Neural progenitor cell (in vitro differentiated cells): ENCODE measurements at regions not wholly inside any gene's neighbourhood (a gene's known extent, or its start where the extent isn't known, plus 50 kb on each side); places are given as distances from the start of the nearest gene placed in this dataset.

Source experiments
- DNase-seq: peaks from one replicate; pipeline ENCODE4 v3.0.0-alpha.2; 2016; ENCODE audit warnings: low spot score
- H2AFZ ChIP-seq: fragments of 200-600 bp; sonication (generic); replicated peaks from 2 replicates; pipeline ENCODE4 v1.6.1; 2016; ENCODE audit warnings: antibody characterized with exemption
- H3F3A ChIP-seq: fragments of 200-600 bp; sonication (generic); 2 replicates; pipeline ENCODE4 v1.6.1; 2016; ENCODE audit warnings: antibody characterized with exemption, low read depth
- H3K27ac ChIP-seq: fragments of 200-600 bp; sonication (generic); 2 replicates; pipeline ENCODE4 v1.5.1; 2016; ENCODE audit warnings: mild to moderate bottlenecking
- H3K27me3 ChIP-seq: fragments of 200-600 bp; sonication (generic); 2 replicates; pipeline ENCODE4 v1.6.1; 2016; ENCODE audit warnings: mild to moderate bottlenecking, moderate library complexity
- H3K36me3 ChIP-seq: fragments of 200-600 bp; sonication (generic); 2 replicates; pipeline ENCODE4 v1.5.1; 2016
- H3K4me1 ChIP-seq: fragments of 200-600 bp; sonication (generic); 2 replicates; pipeline ENCODE4 v1.6.1; 2016; ENCODE audit warnings: mixed run types
- H3K4me2 ChIP-seq: fragments of 200-600 bp; sonication (generic); 2 replicates; pipeline ENCODE4 v1.6.1; 2016
- H3K4me3 ChIP-seq: fragments of 200-600 bp; sonication (generic); 2 replicates; pipeline ENCODE4 v1.5.1; 2016
- H3K79me2 ChIP-seq: fragments of 200-600 bp; sonication (generic); 2 replicates; pipeline ENCODE4 v1.6.1; 2016; ENCODE audit warnings: low read depth
- H3K9ac ChIP-seq: fragments of 200-600 bp; sonication (generic); 2 replicates; pipeline ENCODE4 v1.6.1; 2016
- H3K9me3 ChIP-seq: fragments of 200-600 bp; sonication (generic); 2 replicates; pipeline ENCODE4 v1.5.1; 2016; ENCODE audit warnings: low read depth
- H4K20me1 ChIP-seq: fragments of 200-600 bp; sonication (generic); 2 replicates; pipeline ENCODE4 v1.6.1; 2016; ENCODE audit warnings: low read depth
- H3K27ac Mint-ChIP-seq: 3 replicates; pipeline ENCODE4 v1.8.0; 2021; ENCODE audit warnings: mixed read lengths
- H3K27me3 Mint-ChIP-seq: 2 replicates; pipeline ENCODE4 v1.8.0; 2022; ENCODE audit warnings: low read depth, mild to moderate bottlenecking, inconsistent platforms, moderate library complexity, mixed read lengths; ENCODE audit not compliant: insufficient read depth
- H3K36me3 Mint-ChIP-seq: 3 replicates; pipeline ENCODE4 v1.8.0; 2021; ENCODE audit warnings: mixed read lengths
- H3K4me1 Mint-ChIP-seq: 3 replicates; pipeline ENCODE4 v1.8.0; 2021; ENCODE audit warnings: mixed read lengths
- H3K4me3 Mint-ChIP-seq: 3 replicates; pipeline ENCODE4 v1.8.0; 2021; ENCODE audit warnings: mild to moderate bottlenecking, moderate library complexity, mixed read lengths
- H3K9me3 Mint-ChIP-seq: 3 replicates; pipeline ENCODE4 v1.8.0; 2020; ENCODE audit warnings: mixed read lengths
- EZH2 ChIP-seq: fragments of 200-600 bp; sonication (generic); IDR thresholded peaks from 2 replicates; pipeline ENCODE4 v1.6.1; 2017; ENCODE audit warnings: antibody characterized with exemption, mild to moderate bottlenecking, moderate library complexity
- EZH2phosphoT487 ChIP-seq: fragments of 200-600 bp; sonication (generic); IDR thresholded peaks from 2 replicates; pipeline ENCODE4 v1.6.1; 2017; ENCODE audit warnings: antibody characterized with exemption
- TF ChIP-seq, protein P1 (sequence below): fragments of 200-600 bp; sonication (generic); IDR thresholded peaks from 2 replicates; pipeline ENCODE4 v1.5.1; 2017; ENCODE audit warnings: antibody characterized with exemption, mild to moderate bottlenecking

DNA sequence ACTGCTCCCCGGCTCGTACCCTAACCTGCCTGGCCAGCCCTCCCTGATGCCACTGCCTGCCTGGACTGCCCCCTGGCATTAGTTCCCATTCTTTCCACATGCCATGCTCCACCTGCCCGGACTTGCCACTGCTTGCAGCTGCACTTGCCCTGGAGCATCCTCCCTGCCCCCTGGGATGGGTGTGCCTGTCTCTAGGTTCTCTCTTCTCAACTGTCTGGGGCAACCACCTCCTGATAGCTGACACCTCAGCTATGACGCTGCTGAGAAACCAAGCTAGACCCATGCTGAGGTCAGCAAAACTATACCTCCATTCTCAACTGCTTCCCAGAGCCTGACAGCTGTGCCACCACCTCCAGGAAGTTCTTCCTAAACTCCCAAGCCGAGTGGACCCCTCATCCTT, 72.1 kb downstream of the PERP start:
- TF ChIP-seq EZH2 = no peak
- TF ChIP-seq, protein P1, sequence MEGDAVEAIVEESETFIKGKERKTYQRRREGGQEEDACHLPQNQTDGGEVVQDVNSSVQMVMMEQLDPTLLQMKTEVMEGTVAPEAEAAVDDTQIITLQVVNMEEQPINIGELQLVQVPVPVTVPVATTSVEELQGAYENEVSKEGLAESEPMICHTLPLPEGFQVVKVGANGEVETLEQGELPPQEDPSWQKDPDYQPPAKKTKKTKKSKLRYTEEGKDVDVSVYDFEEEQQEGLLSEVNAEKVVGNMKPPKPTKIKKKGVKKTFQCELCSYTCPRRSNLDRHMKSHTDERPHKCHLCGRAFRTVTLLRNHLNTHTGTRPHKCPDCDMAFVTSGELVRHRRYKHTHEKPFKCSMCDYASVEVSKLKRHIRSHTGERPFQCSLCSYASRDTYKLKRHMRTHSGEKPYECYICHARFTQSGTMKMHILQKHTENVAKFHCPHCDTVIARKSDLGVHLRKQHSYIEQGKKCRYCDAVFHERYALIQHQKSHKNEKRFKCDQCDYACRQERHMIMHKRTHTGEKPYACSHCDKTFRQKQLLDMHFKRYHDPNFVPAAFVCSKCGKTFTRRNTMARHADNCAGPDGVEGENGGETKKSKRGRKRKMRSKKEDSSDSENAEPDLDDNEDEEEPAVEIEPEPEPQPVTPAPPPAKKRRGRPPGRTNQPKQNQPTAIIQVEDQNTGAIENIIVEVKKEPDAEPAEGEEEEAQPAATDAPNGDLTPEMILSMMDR = no peak
- no peak for TF ChIP-seq EZH2phosphoT487
- no peak for DNase-seq
- Mint-ChIP-seq H3K27me3 (peaks cover 2% of the 10 kb centered on the region), H3K9me3 (no peaks in the 10 kb centered on the region), H3K36me3 (no peaks in the 10 kb centered on the region), H3K4me3 (no peak overlapping the region), H3K4me1 (peaks cover 5% of the 10 kb centered on the region), H3K27ac (no peak overlapping the region)
- Histone ChIP-seq H2AFZ (no peak overlapping the region), H3K4me3 (no peak overlapping the region), H3K4me2 (no peak overlapping the region), H3K36me3 (no peaks in the 10 kb centered on the region), H4K20me1 (no peaks in the 10 kb centered on the region), H3K9ac (no peak overlapping the region), H3K4me1 (no peaks in the 10 kb centered on the region), H3F3A (no peaks in the 10 kb centered on the region), H3K9me3 (no peaks in the 10 kb centered on the region), H3K27ac (no peak overlapping the region), H3K79me2 (no peaks in the 10 kb centered on the region), H3K27me3 (no peaks in the 10 kb centered on the region)

DNA sequence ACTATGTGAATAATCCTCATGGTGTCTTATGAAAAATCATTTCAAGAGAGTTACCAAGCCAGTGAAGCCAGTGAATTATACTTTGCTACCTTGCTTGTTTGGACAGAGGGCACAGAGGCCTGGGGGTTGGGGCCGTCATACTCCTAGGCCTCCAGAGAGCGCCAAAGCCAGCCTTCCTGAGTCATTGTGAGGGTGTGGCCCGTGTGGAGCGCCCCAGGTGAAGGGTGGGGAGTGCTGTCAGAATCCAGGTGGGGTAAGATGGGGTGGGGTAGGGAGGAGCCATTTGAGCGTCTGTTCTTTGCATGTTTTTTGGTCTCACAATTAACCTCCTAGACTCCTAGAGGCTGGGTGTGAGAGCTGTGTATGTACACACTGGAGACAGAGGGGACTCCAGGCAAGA, 71.1 kb downstream of the PERP start:
- no peaks in the 10 kb centered on the region for H3K4me1 ChIP-seq
- H3K27ac ChIP-seq = no peak overlapping the region
- no peaks in the 10 kb centered on the region for H3K27me3 ChIP-seq
- H3K9ac ChIP-seq = no peak overlapping the region
- no peak overlapping the region for H3K4me2 ChIP-seq
- no peak overlapping the region for H2AFZ ChIP-seq
- Mint-ChIP-seq H3K4me1 (peaks cover 5% of the 10 kb centered on the region), H3K27ac (no peak overlapping the region), H3K4me3 (no peak overlapping the region), H3K36me3 (no peaks in the 10 kb centered on the region), H3K9me3 (no peaks in the 10 kb centered on the region), H3K27me3 (peaks cover 2% of the 10 kb centered on the region)
- no peaks in the 10 kb centered on the region for H3K36me3 ChIP-seq
- H3K4me3 ChIP-seq = no peak overlapping the region
- no peaks in the 10 kb centered on the region for H4K20me1 ChIP-seq
- TF ChIP-seq, protein P1 = no peak
- no peak for TF ChIP-seq EZH2
- no peak for TF ChIP-seq EZH2phosphoT487
- no peaks in the 10 kb centered on the region for H3F3A ChIP-seq
- H3K9me3 ChIP-seq = no peaks in the 10 kb centered on the region
- H3K79me2 ChIP-seq = no peaks in the 10 kb centered on the region
- DNase-seq = no peak

DNA sequence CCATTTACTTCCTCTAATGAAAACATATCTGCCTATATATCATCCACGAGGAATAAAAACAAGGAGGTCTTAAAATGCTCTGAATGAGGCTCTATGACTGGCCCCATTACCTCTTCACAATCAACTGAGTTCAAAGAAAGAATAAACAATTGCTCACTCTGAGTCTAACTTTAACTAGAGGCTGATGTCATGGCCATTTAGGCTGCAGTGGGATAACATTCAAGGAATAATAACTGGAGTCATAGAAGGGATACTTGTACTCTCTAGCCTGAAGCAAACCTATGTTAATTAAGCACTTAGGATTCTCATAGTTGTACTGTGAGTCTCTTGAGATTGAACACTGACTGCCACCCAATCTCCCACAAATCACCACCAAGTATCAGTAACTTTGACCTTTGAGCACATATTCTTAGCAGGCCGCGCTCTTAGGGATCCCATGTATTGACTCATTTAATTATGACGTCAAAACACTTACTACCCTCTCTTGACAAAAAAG, 70.2 kb downstream of the PERP start:
- H3K4me1 ChIP-seq = no peaks in the 10 kb centered on the region
- no peak for TF ChIP-seq EZH2phosphoT487
- TF ChIP-seq EZH2 = no peak
- TF ChIP-seq, protein P1 = no peak
- Mint-ChIP-seq H3K4me3 (no peak overlapping the region), H3K27ac (no peak overlapping the region), H3K36me3 (no peaks in the 10 kb centered on the region), H3K27me3 (no peaks in the 10 kb centered on the region), H3K4me1 (peaks cover 5% of the 10 kb centered on the region), H3K9me3 (peaks cover 2% of the 10 kb centered on the region)
- no peaks in the 10 kb centered on the region for H4K20me1 ChIP-seq
- no peak overlapping the region for H3K27ac ChIP-seq
- H3K9me3 ChIP-seq = no peaks in the 10 kb centered on the region
- DNase-seq = no peak
- no peak overlapping the region for H3K4me2 ChIP-seq
- no peaks in the 10 kb centered on the region for H3K79me2 ChIP-seq
- no peaks in the 10 kb centered on the region for H3K27me3 ChIP-seq
- no peaks in the 10 kb centered on the region for H3F3A ChIP-seq
- no peak overlapping the region for H3K4me3 ChIP-seq
- no peak overlapping the region for H3K9ac ChIP-seq
- H2AFZ ChIP-seq = no peak overlapping the region
- H3K36me3 ChIP-seq = no peaks in the 10 kb centered on the region
